MM.1S (cell line): ENCODE measurements at regions not wholly inside any gene's neighbourhood (a gene's known extent, or its start where the extent isn't known, plus 50 kb on each side); places are given as distances from the start of the nearest gene placed in this dataset.

Experiments used
- DNase-seq: peaks from one replicate; pipeline ENCODE4 v3.0.0-alpha.2; 2015
- H2AFZ ChIP-seq: fragments of 300-600 bp; sonication (generic); 2 replicates; pipeline ENCODE4 v1.6.0; 2016; ENCODE audit warnings: antibody characterized with exemption, low read length
- H3F3A ChIP-seq: fragments of 300-600 bp; sonication (generic); 2 replicates; pipeline ENCODE4 v1.6.1; 2016; ENCODE audit warnings: mild to moderate bottlenecking, antibody characterized with exemption, low read length, moderate library complexity, mixed read lengths; ENCODE audit not compliant: insufficient read depth
- H3K27ac ChIP-seq: fragments of 300-600 bp; sonication (generic); 2 replicates; pipeline ENCODE4 v1.5.1; 2016; ENCODE audit warnings: mild to moderate bottlenecking, low read length
- H3K27me3 ChIP-seq: fragments of 300-600 bp; sonication (generic); replicated peaks from 2 replicates; pipeline ENCODE4 v1.6.0; 2016; ENCODE audit warnings: low read length; ENCODE audit not compliant: insufficient read depth
- H3K36me3 ChIP-seq: fragments of 300-600 bp; sonication (generic); replicated peaks from 2 replicates; pipeline ENCODE4 v1.6.1; 2016; ENCODE audit warnings: mild to moderate bottlenecking, low read length, mixed read lengths; ENCODE audit not compliant: insufficient read depth
- H3K4me1 ChIP-seq: fragments of 300-600 bp; sonication (generic); 2 replicates; pipeline ENCODE4 v1.6.1; 2016; ENCODE audit warnings: low read length, mixed read lengths
- H3K4me2 ChIP-seq: fragments of 300-600 bp; sonication (generic); 2 replicates; pipeline ENCODE4 v1.6.0; 2016; ENCODE audit warnings: low read depth, low read length
- H3K4me3 ChIP-seq: fragments of 300-600 bp; sonication (generic); 2 replicates; pipeline ENCODE4 v1.5.1; 2016; ENCODE audit warnings: low read length, mixed read lengths
- H3K79me2 ChIP-seq: fragments of 300-600 bp; sonication (generic); 2 replicates; pipeline ENCODE4 v1.6.1; 2016; ENCODE audit warnings: mixed run types, low read length, mixed read lengths
- H3K9ac ChIP-seq: fragments of 300-600 bp; sonication (generic); 2 replicates; pipeline ENCODE4 v1.6.1; 2016; ENCODE audit warnings: low read length, mixed read lengths
- H3K9me2 ChIP-seq: fragments of 300-600 bp; sonication (generic); replicated peaks from 2 replicates; pipeline ENCODE4 v1.6.1; 2016; ENCODE audit warnings: mild to moderate bottlenecking, low read length, mixed read lengths; ENCODE audit not compliant: insufficient read depth
- H3K9me3 ChIP-seq: fragments of 300-600 bp; sonication (generic); replicated peaks from 2 replicates; pipeline ENCODE4 v1.6.1; 2016; ENCODE audit warnings: mild to moderate bottlenecking, low read length, mixed read lengths; ENCODE audit not compliant: insufficient read depth
- H4K20me1 ChIP-seq: fragments of 300-600 bp; sonication (generic); 2 replicates; pipeline ENCODE4 v1.6.1; 2016; ENCODE audit warnings: mild to moderate bottlenecking, low read length, moderate library complexity, mixed read lengths; ENCODE audit not compliant: insufficient read depth
- EZH2 ChIP-seq: fragments of 300-600 bp; sonication (generic); optimal IDR thresholded peaks from 2 replicates; pipeline ENCODE3; 2017; ENCODE audit warnings: low read depth, mild to moderate bottlenecking, antibody characterized with exemption, low read length, mixed read lengths
- EZH2phosphoT487 ChIP-seq: fragments of 300-600 bp; sonication (generic); IDR thresholded peaks from 2 replicates; pipeline ENCODE4 v1.6.1; 2018; ENCODE audit warnings: antibody characterized with exemption, low read length
- TF ChIP-seq, protein P1 (sequence below): fragments of 300-600 bp; sonication (generic); IDR thresholded peaks from 2 replicates; pipeline ENCODE4 v1.5.1; 2016; ENCODE audit warnings: antibody characterized with exemption, low read length, mixed read lengths

DNA sequence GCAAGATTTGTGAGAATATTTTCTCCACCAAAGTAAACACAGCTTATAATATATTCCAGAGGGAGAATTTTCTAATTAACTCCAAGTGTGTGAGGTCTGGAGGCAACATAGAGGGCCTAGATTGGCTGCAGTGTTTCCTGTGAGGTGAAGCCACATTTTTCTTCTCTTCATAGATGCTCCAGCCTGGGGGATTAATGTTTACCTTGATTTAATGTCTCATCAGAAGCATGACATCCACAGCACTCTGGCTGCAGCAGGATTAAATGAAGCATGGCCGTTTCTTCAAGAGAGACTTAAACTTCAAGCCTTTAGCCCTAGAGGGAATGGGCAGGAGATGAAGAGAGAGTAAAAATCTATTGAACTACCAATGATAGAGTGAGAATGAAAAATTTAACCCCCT is 137.9 kb upstream of the ZBTB20 start:
- DNase-seq: no peak
- Histone ChIP-seq H3K9me3 (no peaks in the 10 kb centered on the region), H2AFZ (no peak overlapping the region), H3K4me3 (no peak overlapping the region), H3K79me2 (no peaks in the 10 kb centered on the region), H3K4me2 (no peak overlapping the region), H3K4me1 (peaks cover 23% of the 10 kb centered on the region), H3K27ac (no peak overlapping the region), H3K27me3 (no peaks in the 10 kb centered on the region), H3K9ac (no peak overlapping the region), H3K36me3 (no peaks in the 10 kb centered on the region), H3K9me2 (no peaks in the 10 kb centered on the region), H3F3A (peaks cover 9% of the 10 kb centered on the region; the same call in 1 of the 2 replicates), H4K20me1 (no peaks in the 10 kb centered on the region)
- TF ChIP-seq, protein P1, sequence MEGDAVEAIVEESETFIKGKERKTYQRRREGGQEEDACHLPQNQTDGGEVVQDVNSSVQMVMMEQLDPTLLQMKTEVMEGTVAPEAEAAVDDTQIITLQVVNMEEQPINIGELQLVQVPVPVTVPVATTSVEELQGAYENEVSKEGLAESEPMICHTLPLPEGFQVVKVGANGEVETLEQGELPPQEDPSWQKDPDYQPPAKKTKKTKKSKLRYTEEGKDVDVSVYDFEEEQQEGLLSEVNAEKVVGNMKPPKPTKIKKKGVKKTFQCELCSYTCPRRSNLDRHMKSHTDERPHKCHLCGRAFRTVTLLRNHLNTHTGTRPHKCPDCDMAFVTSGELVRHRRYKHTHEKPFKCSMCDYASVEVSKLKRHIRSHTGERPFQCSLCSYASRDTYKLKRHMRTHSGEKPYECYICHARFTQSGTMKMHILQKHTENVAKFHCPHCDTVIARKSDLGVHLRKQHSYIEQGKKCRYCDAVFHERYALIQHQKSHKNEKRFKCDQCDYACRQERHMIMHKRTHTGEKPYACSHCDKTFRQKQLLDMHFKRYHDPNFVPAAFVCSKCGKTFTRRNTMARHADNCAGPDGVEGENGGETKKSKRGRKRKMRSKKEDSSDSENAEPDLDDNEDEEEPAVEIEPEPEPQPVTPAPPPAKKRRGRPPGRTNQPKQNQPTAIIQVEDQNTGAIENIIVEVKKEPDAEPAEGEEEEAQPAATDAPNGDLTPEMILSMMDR: no peak
- TF ChIP-seq EZH2: no peak
- TF ChIP-seq EZH2phosphoT487: no peak

DNA sequence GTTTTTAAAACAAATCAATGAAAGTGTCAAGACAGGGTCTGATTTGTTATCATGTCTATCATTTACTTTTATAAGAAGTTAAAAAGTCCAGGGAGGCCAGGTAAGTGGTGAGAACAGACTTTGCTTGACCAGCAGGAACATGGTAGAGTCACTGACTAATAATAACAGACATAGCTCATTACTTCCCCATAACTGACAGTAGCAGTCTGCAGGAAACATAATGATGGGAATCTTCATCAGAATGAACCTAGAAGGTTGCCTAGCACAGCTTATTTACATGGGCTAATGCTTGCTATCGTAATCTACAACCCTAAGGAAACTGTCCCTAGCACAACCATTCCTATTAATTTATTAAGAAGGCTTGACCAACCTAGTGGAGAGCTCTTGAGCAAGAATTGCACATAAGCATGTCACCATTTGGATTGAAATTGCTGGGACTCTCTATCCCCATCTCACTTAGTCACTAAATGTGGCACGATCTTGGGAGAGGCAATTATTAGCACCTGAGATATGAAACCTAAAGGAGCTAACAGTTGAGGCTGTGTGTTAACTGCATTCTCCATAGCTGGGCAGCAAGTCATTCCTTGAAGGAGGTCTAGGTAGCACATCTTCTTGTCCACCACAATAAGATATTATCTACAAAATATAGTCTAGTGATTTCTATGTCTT is 139.6 kb upstream of the ZBTB20 start:
- no peaks in the 10 kb centered on the region for H3K36me3 ChIP-seq
- no peaks in the 10 kb centered on the region for H3K79me2 ChIP-seq
- H3F3A ChIP-seq: 0 out of 2 replicates have a peak, but pooled peaks cover 2% of the 10 kb centered on the region
- no peak overlapping the region for H3K9ac ChIP-seq
- no peaks in the 10 kb centered on the region for H3K9me2 ChIP-seq
- no peak overlapping the region for H2AFZ ChIP-seq
- peaks cover 8% of the 10 kb centered on the region; the same call in 1 of the 2 replicates for H3K4me1 ChIP-seq
- TF ChIP-seq, protein P1: no peak
- TF ChIP-seq EZH2phosphoT487 (no peak), EZH2 (no peak)
- H4K20me1 ChIP-seq: no peaks in the 10 kb centered on the region
- H3K9me3 ChIP-seq: no peaks in the 10 kb centered on the region
- H3K27ac ChIP-seq: no peak overlapping the region
- no peak for DNase-seq
- H3K4me2 ChIP-seq: no peak overlapping the region
- H3K27me3 ChIP-seq: no peaks in the 10 kb centered on the region
- H3K4me3 ChIP-seq: no peak overlapping the region

DNA sequence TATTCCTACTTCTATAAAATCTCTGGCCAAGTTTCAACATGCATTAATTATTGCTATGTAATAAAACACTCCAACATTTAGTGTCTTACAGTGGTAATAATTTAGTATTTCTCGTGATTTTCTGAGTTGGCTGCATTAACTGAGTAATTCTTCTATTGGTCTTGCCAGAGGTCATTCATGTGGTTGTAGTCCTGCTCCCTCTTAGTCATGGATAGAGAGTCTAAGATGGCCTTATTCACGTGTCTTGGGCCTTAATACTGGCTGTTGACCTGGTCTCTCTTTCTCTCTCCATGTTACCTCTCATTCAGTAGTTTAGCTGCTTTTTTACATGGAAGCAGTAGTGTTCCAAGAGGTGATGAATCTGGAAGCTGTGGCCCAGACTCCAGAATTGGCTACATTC is 140.1 kb upstream of the ZBTB20 start:
- Histone ChIP-seq H2AFZ (no peak overlapping the region), H3K4me3 (no peak overlapping the region), H3K36me3 (no peaks in the 10 kb centered on the region), H3K4me2 (no peak overlapping the region), H3K9me3 (no peaks in the 10 kb centered on the region), H3K27ac (no peak overlapping the region), H3K27me3 (no peaks in the 10 kb centered on the region), H3K9ac (no peak overlapping the region), H3K4me1 (peaks cover 4% of the 10 kb centered on the region; the same call in 1 of the 2 replicates), H3K79me2 (no peaks in the 10 kb centered on the region), H4K20me1 (no peaks in the 10 kb centered on the region), H3F3A (no peaks in the 10 kb centered on the region), H3K9me2 (no peaks in the 10 kb centered on the region)
- DNase-seq: no peak
- TF ChIP-seq, protein P1: no peak
- no peak for TF ChIP-seq EZH2phosphoT487
- TF ChIP-seq EZH2: no peak
